Trophoblast cell (in vitro differentiated cells and primary cell): ENCODE measurements at regions not wholly inside any gene's neighbourhood (a gene's known extent, or its start where the extent isn't known, plus 50 kb on each side); places are given as distances from the start of the nearest gene placed in this dataset.
A peak's percentile ranks its signal among the peaks of the same experiment; 100 is the strongest.

ENCODE experiments used
- DNase-seq, 2 donors: peaks; one replicate each; pipeline ENCODE4 v3.0.0-alpha.2; 2016
- H2AFZ ChIP-seq: 2 replicates; pipeline ENCODE4 v1.6.1; 2013; ENCODE audit warnings: low read length, moderate library complexity, mild to moderate bottlenecking; ENCODE audit not compliant: insufficient read depth, poor library complexity
- H2AK5ac ChIP-seq: 2 replicates; pipeline ENCODE4 v1.6.1; 2013; ENCODE audit warnings: mild to moderate bottlenecking, low read length
- H2BK120ac ChIP-seq: 2 replicates; pipeline ENCODE4 v1.6.1; 2013; ENCODE audit warnings: low read length, mild to moderate bottlenecking, moderate library complexity; ENCODE audit not compliant: insufficient read depth, poor library complexity
- H2BK12ac ChIP-seq: 2 replicates; pipeline ENCODE4 v1.6.1; 2013; ENCODE audit warnings: mild to moderate bottlenecking, low read length, moderate library complexity
- H2BK5ac ChIP-seq: 2 replicates; pipeline ENCODE4 v1.6.1; 2013; ENCODE audit warnings: low read length, low read depth, moderate library complexity, mild to moderate bottlenecking; ENCODE audit not compliant: poor library complexity
- H3K14ac ChIP-seq: 2 replicates; pipeline ENCODE4 v1.6.1; 2013; ENCODE audit warnings: mild to moderate bottlenecking, low read length
- H3K18ac ChIP-seq: 2 replicates; pipeline ENCODE4 v1.6.1; 2013; ENCODE audit warnings: mild to moderate bottlenecking, low read length
- H3K23ac ChIP-seq: 2 replicates; pipeline ENCODE4 v1.6.1; 2013; ENCODE audit warnings: low read length
- H3K27ac ChIP-seq: 2 replicates; pipeline ENCODE4 v1.5.1; 2013; ENCODE audit warnings: low read depth, mild to moderate bottlenecking, inconsistent platforms, low read length, moderate library complexity
- H3K27me3 ChIP-seq: 2 replicates; pipeline ENCODE4 v1.6.1; 2013; ENCODE audit warnings: inconsistent platforms, mild to moderate bottlenecking, low read length, moderate library complexity; ENCODE audit not compliant: insufficient read depth
- H3K36me3 ChIP-seq, 2 experiments: 1 replicate in 1 of 2; 2 replicates in 1 of 2; pipeline ENCODE4 v1.6.1; 2013; ENCODE audit warnings: low read length in 2 of 2, mild to moderate bottlenecking in 2 of 2, moderate library complexity in 1 of 2; ENCODE audit not compliant: insufficient read depth in 2 of 2, control insufficient read depth in 1 of 2
- H3K4ac ChIP-seq: 2 replicates; pipeline ENCODE4 v1.6.1; 2013; ENCODE audit warnings: low read depth, mild to moderate bottlenecking, low read length, moderate library complexity
- H3K4me1 ChIP-seq, 2 experiments: 1 replicate in 1 of 2; 2 replicates in 1 of 2; pipeline ENCODE4 v1.6.1; 2013; ENCODE audit warnings: low read length in 2 of 2, mild to moderate bottlenecking in 2 of 2, moderate library complexity in 1 of 2; ENCODE audit not compliant: insufficient read depth in 2 of 2, control insufficient read depth in 1 of 2
- H3K4me2 ChIP-seq: 2 replicates; pipeline ENCODE4 v1.6.1; 2013; ENCODE audit warnings: inconsistent platforms, mild to moderate bottlenecking, low read length, moderate library complexity
- H3K4me3 ChIP-seq: 2 replicates; pipeline ENCODE4 v1.5.1; 2013; ENCODE audit warnings: mild to moderate bottlenecking, low read depth, low read length, inconsistent platforms
- H3K79me1 ChIP-seq: one replicate; pipeline ENCODE4 v1.6.1; 2013; ENCODE audit warnings: low read length
- H3K79me2 ChIP-seq: 2 replicates; pipeline ENCODE4 v1.6.1; 2013; ENCODE audit warnings: low read length, mild to moderate bottlenecking; ENCODE audit not compliant: control insufficient read depth, insufficient read depth, poor library complexity
- H3K9ac ChIP-seq: 2 replicates; pipeline ENCODE4 v1.6.1; 2013; ENCODE audit warnings: mild to moderate bottlenecking, low read length
- H3K9me3 ChIP-seq: 2 replicates; pipeline ENCODE4 v1.6.1; 2013; ENCODE audit warnings: low read depth, mild to moderate bottlenecking, control low read depth, inconsistent platforms, low read length; ENCODE audit not compliant: insufficient read depth
- H4K12ac ChIP-seq: 2 replicates; pipeline ENCODE4 v1.6.1; 2013; ENCODE audit warnings: low read depth, mild to moderate bottlenecking, low read length, moderate library complexity
- H4K8ac ChIP-seq: 2 replicates; pipeline ENCODE4 v1.6.1; 2013; ENCODE audit warnings: low read depth, mild to moderate bottlenecking, low read length, moderate library complexity
- H4K91ac ChIP-seq: one replicate; pipeline ENCODE4 v1.6.1; 2013; ENCODE audit warnings: low read depth, mild to moderate bottlenecking, low read length, moderate library complexity
- WGBS: extraction: QIAGEN DNeasy Blood & Tissue Kit; methylation state at CpG from one replicate; pipeline ENCODE4 v1.1.7; 2013; ENCODE audit warnings: missing lambda C conversion rate; ENCODE audit not compliant: insufficient read length, insufficient coverage; ENCODE audit errors: extremely low coverage; 5-methylcytosine and 5-hydroxymethylcytosine counted together

DNA sequence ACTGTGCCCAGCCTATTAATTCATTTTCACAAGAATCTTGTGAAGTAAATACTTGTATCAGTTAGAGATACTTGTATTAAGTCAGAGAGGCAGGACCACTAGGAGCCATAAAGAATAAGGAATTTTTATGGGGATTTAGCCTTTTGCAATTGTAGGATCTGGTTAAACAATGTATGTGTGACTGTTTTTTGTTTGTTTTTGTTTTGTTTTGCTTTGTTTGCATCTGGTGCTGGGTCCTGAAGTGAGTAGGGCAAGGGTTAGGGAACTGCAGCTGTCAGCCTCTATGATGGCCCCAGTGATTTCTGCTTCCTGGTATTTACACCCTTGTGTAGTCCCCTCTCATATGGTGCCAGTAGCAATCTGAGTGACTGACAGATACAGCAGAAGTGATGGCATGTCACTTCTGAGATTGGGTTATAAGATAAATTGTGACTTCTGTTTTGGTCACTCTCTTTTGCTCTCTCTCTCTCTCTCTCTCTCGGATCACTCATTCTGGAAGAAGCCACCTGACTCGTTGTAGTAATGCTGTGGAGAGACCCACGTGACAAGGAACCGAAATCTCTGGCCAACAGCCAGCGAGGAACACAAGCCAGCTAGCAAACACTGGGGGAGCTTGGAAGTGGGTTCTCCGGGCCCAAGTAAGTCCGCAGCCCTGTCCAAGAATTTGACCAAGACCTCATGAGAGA lies 96.2 kb upstream of the MARK1 start:
- no peaks in the 10 kb centered on the region for H3K79me2 ChIP-seq
- H3K79me1 ChIP-seq: peaks cover 2% of the 10 kb centered on the region
- H4K12ac ChIP-seq: no peak overlapping the region
- H3K36me3 ChIP-seq: no peaks in the 10 kb centered on the region
- no peak overlapping the region for H2AFZ ChIP-seq
- DNase-seq: peak; percentile 35 to 84
- no peak overlapping the region for H2BK120ac ChIP-seq
- no peak overlapping the region for H3K27ac ChIP-seq
- no peak overlapping the region for H3K9ac ChIP-seq
- no peak overlapping the region for H3K4ac ChIP-seq
- no peak overlapping the region for H3K4me2 ChIP-seq
- no peaks in the 10 kb centered on the region for H3K9me3 ChIP-seq
- H2BK5ac ChIP-seq: no peak overlapping the region
- H3K14ac ChIP-seq: no peak overlapping the region
- H2BK12ac ChIP-seq: no peak overlapping the region
- peaks cover 10 to 14% of the 10 kb centered on the region in 2 experiments for H3K4me1 ChIP-seq
- no CpG with 5 or more reads among the region's 7 CpGs for WGBS
- H3K27me3 ChIP-seq: no peaks in the 10 kb centered on the region
- no peak overlapping the region for H2AK5ac ChIP-seq
- no peak overlapping the region for H3K23ac ChIP-seq
- no peak overlapping the region for H4K8ac ChIP-seq
- no peak overlapping the region for H3K4me3 ChIP-seq
- no peak overlapping the region for H4K91ac ChIP-seq
- H3K18ac ChIP-seq: no peak overlapping the region

- Histone ChIP-seq H2BK120ac (no peak overlapping the region), H3K9me3 (no peaks in the 10 kb centered on the region), H2AFZ (no peak overlapping the region), H2AK5ac (peak overlapping the region; percentile 50), H3K4me3 (no peak overlapping the region), H3K18ac (no peak overlapping the region), H3K4me1 (peaks cover 10 to 16% of the 10 kb centered on the region in 2 experiments), H3K27ac (no peak overlapping the region), H3K14ac (no peak overlapping the region), H3K27me3 (no peaks in the 10 kb centered on the region), H4K12ac (no peak overlapping the region), H4K91ac (no peak overlapping the region), H3K9ac (no peak overlapping the region), H3K4me2 (no peak overlapping the region), H3K23ac (no peak overlapping the region), H3K4ac (peak overlapping the region; percentile 34), H3K79me2 (no peaks in the 10 kb centered on the region), H2BK5ac (no peak overlapping the region), H3K36me3 (no peaks in the 10 kb centered on the region), H4K8ac (peak overlapping the region; percentile 35), H2BK12ac (peak overlapping the region; percentile 90), H3K79me1 (peaks cover 2% of the 10 kb centered on the region)
- no CpG with 5 or more reads among the region's 2 CpGs for WGBS
- DNase-seq: no peak
These were observed 97.3 kb upstream of the MARK1 start for GRCh38 chr1:220430586-220430985.

DNA sequence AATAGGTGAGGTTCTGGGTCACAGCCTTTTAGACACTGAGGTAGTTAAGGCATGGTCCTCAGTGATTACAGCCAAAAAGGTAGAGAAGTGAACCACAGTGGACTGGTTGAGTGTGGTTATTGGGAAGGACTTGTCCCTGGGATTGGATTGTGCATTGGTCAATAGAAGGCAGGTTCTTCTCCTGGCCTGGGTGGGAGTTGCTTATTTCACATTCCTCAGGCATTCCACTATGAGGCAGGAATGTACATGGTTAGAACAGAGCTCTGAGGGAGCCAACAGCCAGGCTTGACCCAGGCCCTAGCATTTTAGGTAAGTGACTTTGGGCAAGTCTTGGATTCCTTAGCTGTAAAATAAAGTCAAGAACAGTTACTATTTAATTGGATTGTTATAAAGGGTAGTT lies 97.9 kb upstream of the MARK1 start:
- H4K12ac ChIP-seq: no peak overlapping the region

DNA sequence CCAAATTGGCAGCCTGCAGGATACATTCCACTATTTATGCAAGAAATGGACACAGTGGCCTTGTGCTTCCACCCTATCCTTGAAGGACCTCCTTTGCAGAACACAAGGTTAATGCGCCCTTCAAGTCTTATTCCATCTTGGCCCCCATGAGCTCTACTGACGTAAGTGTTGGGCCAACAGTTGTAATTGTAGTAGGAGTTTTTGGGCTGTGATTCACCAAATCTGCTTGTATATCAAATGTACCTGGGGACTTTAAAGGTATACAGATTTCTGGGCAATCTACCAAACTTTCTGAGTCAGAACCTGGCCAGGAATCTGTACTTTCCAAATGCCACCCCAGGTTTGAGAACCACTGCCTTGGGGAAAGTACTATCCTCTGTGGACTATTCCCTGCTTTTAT lies 100.9 kb upstream of the MARK1 start:
- no peak overlapping the region for H3K4me3 ChIP-seq
- WGBS: no CpG with 5 or more reads among the region's 2 CpGs

More for the DNA sequence above, 97.9 kb upstream of the MARK1 start:
- no peak overlapping the region for H2AK5ac ChIP-seq
- no peaks in the 10 kb centered on the region for H3K79me2 ChIP-seq
- H3K79me1 ChIP-seq: peaks cover 2% of the 10 kb centered on the region
- no peak overlapping the region for H3K4ac ChIP-seq
- H2BK120ac ChIP-seq: no peak overlapping the region
- H4K8ac ChIP-seq: no peak overlapping the region
- H2BK12ac ChIP-seq: peak overlapping the region; percentile 61
- no peak overlapping the region for H3K27ac ChIP-seq
- no peak overlapping the region for H2BK5ac ChIP-seq
- H3K23ac ChIP-seq: no peak overlapping the region
- no peak overlapping the region for H3K14ac ChIP-seq
- no peak overlapping the region for H3K4me3 ChIP-seq
- H3K4me2 ChIP-seq: no peak overlapping the region
- H2AFZ ChIP-seq: no peak overlapping the region
- no peak overlapping the region for H3K18ac ChIP-seq
- H3K4me1 ChIP-seq: peaks cover 10 to 16% of the 10 kb centered on the region in 2 experiments
- no peaks in the 10 kb centered on the region for H3K9me3 ChIP-seq
- DNase-seq: peak; percentile 34 to 79
- H4K91ac ChIP-seq: no peak overlapping the region
- H3K27me3 ChIP-seq: no peaks in the 10 kb centered on the region
- no peak overlapping the region for H3K9ac ChIP-seq
- H3K36me3 ChIP-seq: no peaks in the 10 kb centered on the region

More for the DNA sequence above, 100.9 kb upstream of the MARK1 start:
- Histone ChIP-seq H3K9ac (no peak overlapping the region), H3K23ac (no peak overlapping the region), H3K4ac (no peak overlapping the region), H2AFZ (no peak overlapping the region), H4K8ac (no peak overlapping the region), H3K9me3 (no peaks in the 10 kb centered on the region), H2AK5ac (no peak overlapping the region), H3K14ac (no peak overlapping the region), H3K4me2 (no peak overlapping the region), H2BK12ac (no peak overlapping the region), H3K36me3 (no peaks in the 10 kb centered on the region), H3K27me3 (no peaks in the 10 kb centered on the region), H3K79me1 (peaks cover 2% of the 10 kb centered on the region), H3K79me2 (no peaks in the 10 kb centered on the region), H3K18ac (no peak overlapping the region), H3K4me1 (peaks cover 7 to 9% of the 10 kb centered on the region in 2 experiments), H2BK5ac (no peak overlapping the region), H2BK120ac (no peak overlapping the region), H3K27ac (no peak overlapping the region), H4K91ac (no peak overlapping the region), H4K12ac (no peak overlapping the region)
- DNase-seq: no peak
